Fibroblast of villous mesenchyme (primary cell): ENCODE measurements at regions not wholly inside any gene's neighbourhood (a gene's known extent, or its start where the extent isn't known, plus 50 kb on each side); places are given as distances from the start of the nearest gene placed in this dataset.
A peak's percentile ranks its signal among the peaks of the same experiment; 100 is the strongest.

ENCODE experiments used
- DNase-seq: peaks from one replicate; pipeline ENCODE4 v3.0.0-alpha.2; 2010; ENCODE audit warnings: low read depth
- H3K4me3 ChIP-seq: 2 replicates; pipeline ENCODE4 v1.5.1; 2011; ENCODE audit warnings: low read depth, mild to moderate bottlenecking, low read length
- CTCF ChIP-seq: IDR thresholded peaks from 2 replicates; pipeline ENCODE4 v1.5.1; 2012; ENCODE audit warnings: low read depth, mild to moderate bottlenecking, low read length; ENCODE audit not compliant: insufficient read depth

DNA sequence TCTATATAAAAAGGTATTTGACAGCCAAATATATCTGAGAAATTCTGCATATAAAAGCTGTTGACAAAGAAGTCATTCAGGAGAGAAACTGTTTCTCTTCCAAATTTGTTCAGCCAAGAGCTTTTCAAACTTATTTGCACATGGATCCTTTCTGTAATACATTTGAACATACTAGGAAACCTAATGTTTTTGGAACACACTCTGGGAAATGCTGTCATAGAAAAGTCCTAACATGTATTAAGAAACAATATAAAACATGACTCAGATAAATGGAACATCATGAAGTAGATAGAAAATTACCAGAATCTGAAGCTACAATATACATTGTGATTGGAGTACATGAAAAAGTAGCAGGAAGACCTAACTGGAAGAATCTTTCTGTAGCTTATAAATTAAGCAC is 781.5 kb upstream of the EPHA5 start:
- H3K4me3 ChIP-seq, result no peak overlapping the region
- no peak for DNase-seq
- TF ChIP-seq CTCF, result no peak

DNA sequence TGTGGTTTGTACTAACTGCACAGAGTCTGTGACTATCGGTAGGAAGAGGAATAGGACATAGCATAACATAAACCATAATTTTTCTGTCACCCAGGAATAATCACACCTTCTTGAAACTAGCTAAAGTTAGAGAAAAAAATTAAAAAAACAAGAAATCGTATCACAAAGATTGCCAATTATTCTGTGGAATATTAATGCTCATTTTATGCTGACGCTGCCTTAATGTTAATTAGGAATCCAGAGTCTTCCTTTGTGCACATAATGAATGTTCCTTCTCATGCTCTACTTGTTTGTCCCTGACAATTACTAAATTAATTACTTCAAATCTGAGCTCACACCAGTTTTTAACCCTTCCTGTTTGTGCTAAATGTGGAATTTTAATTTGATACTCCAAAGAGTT is 772.7 kb upstream of the EPHA5 start:
- no peak for DNase-seq

DNA sequence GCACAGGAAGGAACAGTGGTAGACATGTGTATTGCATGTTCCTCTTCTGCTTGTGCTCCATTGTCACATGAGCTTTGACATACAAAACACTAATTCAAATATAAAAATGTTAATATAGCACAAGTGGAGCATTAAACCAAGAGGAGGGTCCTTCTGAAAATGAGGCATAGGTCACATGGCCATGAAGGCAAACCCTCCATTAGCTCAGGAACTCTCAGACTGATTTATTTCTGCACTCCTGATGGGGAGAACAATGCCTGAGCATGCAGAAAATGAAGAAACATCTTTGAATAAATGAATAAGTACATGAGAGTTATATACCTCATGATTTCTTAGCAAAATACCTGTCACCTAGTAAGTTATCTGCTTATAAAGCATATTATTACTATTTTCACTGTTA is 769.2 kb upstream of the EPHA5 start:
- H3K4me3 ChIP-seq, result no peak overlapping the region
- no peak for TF ChIP-seq CTCF
- no peak for DNase-seq

More for the DNA sequence above, 772.7 kb upstream of the EPHA5 start:
- no peak for TF ChIP-seq CTCF
- H3K4me3 ChIP-seq, result no peak overlapping the region

GRCh38 chr4:66433706-66434105 is 763.4 kb upstream of the EPHA5 start:
- no peak for TF ChIP-seq CTCF

DNA sequence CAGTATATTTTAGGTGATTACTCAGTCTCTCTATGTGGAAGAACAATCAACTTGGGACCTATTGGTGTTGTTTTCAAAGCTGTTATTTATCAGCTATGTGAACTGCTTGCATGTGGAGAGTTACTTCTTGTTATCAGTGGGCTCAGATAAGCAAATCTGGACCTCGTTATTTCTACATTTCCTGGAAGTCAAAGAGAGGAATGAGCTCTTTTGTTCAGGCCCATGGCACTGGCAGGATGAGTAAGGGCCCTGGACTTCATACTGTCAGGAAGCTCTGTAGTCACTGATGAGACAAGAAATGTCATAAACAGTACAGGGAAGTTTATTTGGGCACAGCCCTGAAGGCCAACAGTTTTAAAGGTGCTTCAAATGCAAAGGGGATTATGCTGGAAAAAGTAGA is 760.6 kb upstream of the EPHA5 start:
- DNase-seq, result peak; percentile 1
- TF ChIP-seq CTCF, result no peak
- no peak overlapping the region for H3K4me3 ChIP-seq

More at GRCh38 chr4:66433706-66434105, 763.4 kb upstream of the EPHA5 start:
- no peak overlapping the region for H3K4me3 ChIP-seq
- no peak for DNase-seq

GRCh38 chr4:66429276-66429675 is 759.0 kb upstream of the EPHA5 start:
- H3K4me3 ChIP-seq, result no peak overlapping the region
- TF ChIP-seq CTCF, result no peak
- no peak for DNase-seq

- H3K4me3 ChIP-seq, result no peak overlapping the region
- TF ChIP-seq CTCF, result no peak
- no peak for DNase-seq
Measured at GRCh38 chr4:66416425-66416824, 746.1 kb upstream of the EPHA5 start.
